ENCODE measurements at regions not wholly inside any gene's neighbourhood (a gene's known extent, or its start where the extent isn't known, plus 50 kb on each side); places are given as distances from the start of the nearest gene placed in this dataset.

- no peak for TF ChIP-seq ZNF462 (CRISPR knock-in tag; IDR thresholded peaks at IDR 0.05)
- TF ChIP-seq STAT1 (IDR thresholded peaks at IDR 0.05; ENCODE audit: unreplicated experiment): no peak
- TF ChIP-seq EZH2 (IDR thresholded peaks at IDR 0.05; ENCODE audit: low read depth, unreplicated experiment): no peak
- TF ChIP-seq CTCF (conservative IDR thresholded peaks at IDR 0.05; ENCODE audit: low read depth in 2 of 2): no peak
These were observed 210.5 kb downstream of the CTTN start (continued) for GRCh38 chr11:70608568-70609470.

All from GM23338 (cell line).